GM21723 (cell line): ENCODE measurements at regions not wholly inside any gene's neighbourhood (a gene's known extent, or its start where the extent isn't known, plus 50 kb on each side); places are given as distances from the start of the nearest gene placed in this dataset.

ENCODE experiments used
- ATAC-seq: cut with Tn5 transposase; IDR thresholded peaks from one replicate; pipeline ENCODE4 v1.9.1; 2021; ENCODE audit warnings: mild to moderate bottlenecking, moderate library complexity; ENCODE audit not compliant: unreplicated experiment

DNA sequence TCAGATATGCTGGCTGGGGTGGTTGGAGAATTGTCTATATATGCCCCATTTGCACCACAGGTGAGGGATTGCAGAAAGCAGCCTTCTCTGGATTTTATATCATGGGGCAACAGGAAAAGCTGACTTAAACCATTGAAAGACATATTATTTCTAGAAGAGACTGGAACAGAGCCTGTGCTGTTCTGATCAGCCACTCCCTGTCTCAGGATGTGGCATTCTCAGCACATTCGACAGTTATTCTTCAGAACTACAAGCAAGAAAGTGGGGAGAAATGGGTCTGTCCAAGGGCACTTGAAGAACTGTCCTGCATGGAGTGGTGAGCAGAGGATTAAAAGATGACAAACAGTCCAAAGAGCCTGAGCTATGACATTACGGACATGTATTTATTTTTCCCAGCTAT is 67.8 kb upstream of the EPHA5 start:
- ATAC-seq = no peak

DNA sequence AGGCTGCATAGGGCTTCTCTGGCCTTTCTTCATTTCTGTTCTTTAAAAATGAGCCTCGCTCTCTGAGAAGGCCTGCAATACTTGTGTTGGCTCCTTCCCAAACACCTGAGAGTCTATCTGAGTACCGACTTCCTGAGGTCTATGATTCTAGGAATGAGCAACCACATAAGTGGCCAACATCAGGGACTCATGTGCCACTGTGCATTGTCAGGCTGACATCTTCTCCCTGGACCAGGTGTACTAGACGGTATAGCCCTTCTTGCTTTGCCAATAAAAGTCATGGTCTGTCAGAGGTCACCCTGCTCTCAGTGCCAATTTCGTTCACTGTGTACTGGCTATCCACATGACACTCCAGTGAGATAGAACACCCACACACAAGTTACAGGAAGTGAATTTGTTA is 67.4 kb upstream of the EPHA5 start:
- no peak for ATAC-seq

DNA sequence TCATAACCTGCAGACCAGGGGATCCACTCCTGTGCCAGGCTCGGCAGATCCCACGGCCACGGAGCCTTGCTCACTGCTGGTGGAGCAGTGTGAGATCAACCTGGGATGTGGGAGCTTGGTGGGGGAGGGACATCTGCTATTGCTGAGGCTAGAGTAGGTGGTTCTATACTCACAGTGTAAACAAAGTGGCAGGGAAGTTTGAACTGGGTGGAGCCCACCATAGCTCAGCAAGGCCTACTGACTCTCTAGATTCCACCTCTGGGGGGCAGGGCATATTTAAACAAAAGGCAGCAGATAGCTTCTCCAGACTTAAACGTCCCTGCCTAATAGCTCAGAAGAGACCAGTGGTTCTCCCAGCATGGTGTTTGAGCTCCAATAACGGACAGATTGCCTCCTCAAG is 54.7 kb upstream of the EPHA5 start:
- ATAC-seq = no peak
